Mammary epithelial cell (primary cell): ENCODE measurements at regions not wholly inside any gene's neighbourhood (a gene's known extent, or its start where the extent isn't known, plus 50 kb on each side); places are given as distances from the start of the nearest gene placed in this dataset.

ENCODE experiments used
- CTCF ChIP-seq, 2 donors: IDR thresholded peaks in 1 of 2; conservative IDR thresholded peaks in 1 of 2; 2 replicates each; pipeline ENCODE4 v1.5.1; 2011 to 2012; ENCODE audit warnings: inconsistent platforms in 2 of 2, low read length in 2 of 2, mild to moderate bottlenecking in 2 of 2, control low read depth in 1 of 2, low read depth in 1 of 2; ENCODE audit not compliant: insufficient read depth in 1 of 2; ENCODE audit errors: extremely low read depth in 1 of 2
- EZH2 ChIP-seq: IDR thresholded peaks from 2 replicates; pipeline ENCODE4 v1.6.1; 2012; ENCODE audit warnings: low read length, inconsistent platforms, borderline replicate concordance

- TF ChIP-seq CTCF (conservative IDR thresholded peaks at IDR 0.05 in 1 of 2, IDR thresholded peaks at IDR 0.05 in 1 of 2; ENCODE audit: extremely low read depth in 1 of 2, insufficient read depth in 1 of 2, low read depth in 1 of 2, low read length in 2 of 2) (no peak), EZH2 (no peak)
These were observed 138.9 kb downstream of the MN1 start for GRCh38 chr22:27662359-27663301.
